ENCODE measurements at regions not wholly inside any gene's neighbourhood (a gene's known extent, or its start where the extent isn't known, plus 50 kb on each side); places are given as distances from the start of the nearest gene placed in this dataset.
"Not testable (repeated sequence)": the region's sequence is repeated elsewhere in the genome, so short reads cannot be mapped to it uniquely, and the experiment has no call there.

DNA sequence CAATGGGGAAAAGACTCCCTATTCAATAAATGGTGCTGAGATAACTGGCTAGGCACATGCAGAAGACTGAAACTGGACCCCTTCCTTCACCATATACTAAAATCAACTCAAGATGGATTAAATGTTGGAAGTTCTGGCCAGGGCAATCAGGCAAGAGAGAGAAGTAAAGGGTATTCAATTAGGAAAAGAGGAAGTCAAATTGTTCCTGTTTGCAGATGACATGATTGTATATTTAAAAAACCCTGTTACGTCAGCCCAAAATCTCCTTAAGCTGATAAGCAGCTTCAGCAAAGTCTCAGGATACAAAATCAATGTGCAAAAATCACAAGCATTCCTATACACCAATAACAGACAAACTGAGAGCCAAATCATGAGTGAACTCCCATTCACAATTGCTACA, 1739.4 kb downstream of the PCDH9 start:
- not testable (repeated sequence) for TF ChIP-seq CTCF, POLR2AphosphoS5, POLR2A, EP300 (IDR thresholded peaks at IDR 0.05)

All from suprapubic skin (tissue), 4 donors.